AG09309 (cell line): ENCODE measurements at regions not wholly inside any gene's neighbourhood (a gene's known extent, or its start where the extent isn't known, plus 50 kb on each side); places are given as distances from the start of the nearest gene placed in this dataset.

ENCODE experiments used
- DNase-seq: peaks from one replicate; pipeline ENCODE4 v3.0.0-alpha.2; 2010; ENCODE audit warnings: low read depth
- H3K4me3 ChIP-seq: 2 replicates; pipeline ENCODE4 v1.5.1; 2011; ENCODE audit warnings: mild to moderate bottlenecking, low read depth, low read length, moderate library complexity; ENCODE audit not compliant: control insufficient read depth
- TF ChIP-seq, protein P1 (sequence below): IDR thresholded peaks from 2 replicates; pipeline ENCODE4 v1.5.1; 2011; ENCODE audit warnings: mild to moderate bottlenecking, low read depth, low read length, inconsistent platforms; ENCODE audit not compliant: insufficient read depth, control insufficient read depth; ENCODE audit errors: missing control alignments

DNA sequence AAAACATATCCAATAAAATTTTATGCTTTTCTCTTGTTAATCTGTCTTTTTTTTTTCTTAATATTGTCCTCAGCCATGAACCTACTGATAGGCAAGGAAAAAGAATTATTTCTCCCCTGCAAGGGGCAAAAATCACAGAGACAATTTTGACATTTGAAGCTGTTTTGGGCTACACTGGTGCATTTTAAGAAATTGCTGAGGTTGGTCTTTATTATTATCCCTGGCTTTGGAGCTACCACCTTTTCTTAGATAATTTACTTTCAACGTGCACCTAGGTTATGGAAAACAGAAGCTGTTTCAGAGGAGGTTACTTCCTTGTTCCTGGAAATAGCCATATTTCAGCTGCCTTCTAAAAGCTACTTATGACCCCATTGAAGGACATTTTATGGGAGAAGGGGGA, 195.5 kb upstream of the KYNU start:
- DNase-seq, result no peak
- no peak overlapping the region for H3K4me3 ChIP-seq
- TF ChIP-seq, protein P1, sequence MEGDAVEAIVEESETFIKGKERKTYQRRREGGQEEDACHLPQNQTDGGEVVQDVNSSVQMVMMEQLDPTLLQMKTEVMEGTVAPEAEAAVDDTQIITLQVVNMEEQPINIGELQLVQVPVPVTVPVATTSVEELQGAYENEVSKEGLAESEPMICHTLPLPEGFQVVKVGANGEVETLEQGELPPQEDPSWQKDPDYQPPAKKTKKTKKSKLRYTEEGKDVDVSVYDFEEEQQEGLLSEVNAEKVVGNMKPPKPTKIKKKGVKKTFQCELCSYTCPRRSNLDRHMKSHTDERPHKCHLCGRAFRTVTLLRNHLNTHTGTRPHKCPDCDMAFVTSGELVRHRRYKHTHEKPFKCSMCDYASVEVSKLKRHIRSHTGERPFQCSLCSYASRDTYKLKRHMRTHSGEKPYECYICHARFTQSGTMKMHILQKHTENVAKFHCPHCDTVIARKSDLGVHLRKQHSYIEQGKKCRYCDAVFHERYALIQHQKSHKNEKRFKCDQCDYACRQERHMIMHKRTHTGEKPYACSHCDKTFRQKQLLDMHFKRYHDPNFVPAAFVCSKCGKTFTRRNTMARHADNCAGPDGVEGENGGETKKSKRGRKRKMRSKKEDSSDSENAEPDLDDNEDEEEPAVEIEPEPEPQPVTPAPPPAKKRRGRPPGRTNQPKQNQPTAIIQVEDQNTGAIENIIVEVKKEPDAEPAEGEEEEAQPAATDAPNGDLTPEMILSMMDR, result no peak

- no peak overlapping the region for H3K4me3 ChIP-seq
- TF ChIP-seq, protein P1, result no peak
- DNase-seq, result no peak
Measured at GRCh38 chr2:142678164-142678563, 199.3 kb upstream of the KYNU start.

- no peak for DNase-seq
- no peak overlapping the region for H3K4me3 ChIP-seq
- TF ChIP-seq, protein P1, result no peak
Measured at GRCh38 chr2:142675398-142675797, 202.1 kb upstream of the KYNU start.

GRCh38 chr2:142673836-142674235, 203.6 kb upstream of the KYNU start:
- TF ChIP-seq, protein P1, result no peak
- DNase-seq, result no peak
- no peak overlapping the region for H3K4me3 ChIP-seq

DNA sequence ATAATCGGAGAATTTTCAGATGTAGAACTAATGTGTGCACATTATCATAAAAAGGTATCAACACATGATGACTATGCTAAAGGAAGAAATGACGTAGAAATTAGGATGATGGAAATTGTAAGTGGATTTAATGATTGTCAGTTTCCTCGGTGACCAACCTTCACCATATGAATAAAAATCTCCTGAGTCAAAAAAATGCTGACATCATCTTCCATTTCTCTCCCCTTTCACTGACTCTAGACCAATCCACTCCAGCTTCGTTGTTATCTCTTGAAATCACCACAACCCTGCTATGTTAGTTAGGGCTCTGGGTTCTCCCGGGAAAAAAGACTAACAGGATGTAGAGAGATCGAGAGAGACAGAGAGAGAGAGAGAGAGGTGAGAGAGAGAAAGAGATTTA, 204.8 kb upstream of the KYNU start:
- no peak for DNase-seq
- TF ChIP-seq, protein P1, result no peak
- no peak overlapping the region for H3K4me3 ChIP-seq

DNA sequence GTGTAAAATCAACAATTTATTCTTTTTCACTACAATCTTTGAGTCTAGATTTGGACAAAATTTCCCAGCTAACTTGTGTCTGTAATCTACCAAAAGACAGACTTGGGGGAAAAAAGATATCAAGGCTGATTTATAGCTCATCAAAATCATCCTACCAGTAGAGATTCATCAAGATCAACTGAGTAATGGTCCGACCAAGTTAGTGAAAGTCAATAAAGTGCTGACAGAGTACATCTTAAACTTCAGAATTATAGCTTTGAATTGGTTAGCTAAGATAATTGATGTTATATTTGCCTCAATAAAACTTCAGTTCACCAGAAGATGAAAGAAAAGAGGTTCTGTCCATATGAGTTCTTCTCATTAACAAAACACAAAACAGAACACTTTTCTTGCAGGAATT, 207.1 kb upstream of the KYNU start:
- TF ChIP-seq, protein P1, result no peak
- no peak overlapping the region for H3K4me3 ChIP-seq
- no peak for DNase-seq

GRCh38 chr2:142668420-142668819, 209.0 kb upstream of the KYNU start:
- TF ChIP-seq, protein P1, result no peak
- no peak for DNase-seq
- H3K4me3 ChIP-seq, result no peak overlapping the region
